HG03520 (cell line): ENCODE measurements at regions not wholly inside any gene's neighbourhood (a gene's known extent, or its start where the extent isn't known, plus 50 kb on each side); places are given as distances from the start of the nearest gene placed in this dataset.
"Not testable (repeated sequence)": the region's sequence is repeated elsewhere in the genome, so short reads cannot be mapped to it uniquely, and the experiment has no call there.

ENCODE experiments used
- ATAC-seq: cut with Tn5 transposase; IDR thresholded peaks from one replicate; pipeline ENCODE4 v1.9.1; 2021; ENCODE audit warnings: mild to moderate bottlenecking, moderate library complexity; ENCODE audit not compliant: unreplicated experiment

DNA sequence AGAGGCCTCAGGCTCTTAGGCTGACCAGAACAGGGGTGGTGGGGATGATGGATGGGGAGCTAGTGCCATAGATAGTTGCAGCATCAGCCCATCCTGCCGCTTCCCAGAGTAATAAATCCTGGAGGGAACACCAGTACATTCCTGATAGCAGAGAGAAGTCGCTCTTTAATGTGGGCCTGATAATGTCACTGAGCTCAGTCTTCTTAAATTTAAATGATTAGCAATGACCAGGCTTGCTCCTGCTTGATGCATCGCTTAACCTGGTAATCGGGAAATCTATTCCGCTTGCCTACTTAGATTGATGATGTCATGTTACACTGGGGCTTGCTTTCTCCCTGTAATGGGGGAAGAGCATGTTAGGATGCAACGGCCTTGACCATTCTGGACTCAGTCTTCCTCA lies 218.6 kb upstream of the PLXNA2 start:
- no peak for ATAC-seq

DNA sequence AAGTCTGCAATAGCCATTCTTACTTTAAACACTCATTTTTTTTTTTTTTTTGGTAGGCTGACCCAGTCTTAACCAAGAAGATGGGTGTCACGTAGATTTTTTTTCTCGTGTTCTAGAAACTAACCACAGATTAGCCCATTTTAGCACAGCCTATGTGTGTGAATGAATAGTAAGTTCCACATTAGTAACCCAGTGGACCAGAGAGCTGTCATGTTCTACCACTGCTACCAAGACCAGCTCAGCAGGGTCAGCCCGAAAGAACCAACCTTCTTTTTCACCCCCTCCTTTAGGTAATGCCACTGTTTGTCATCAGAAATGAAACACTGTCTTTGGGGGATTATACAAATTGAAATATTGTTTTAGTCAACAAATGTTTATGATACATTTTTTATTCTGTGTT lies 221.1 kb upstream of the PLXNA2 start:
- ATAC-seq: no peak

DNA sequence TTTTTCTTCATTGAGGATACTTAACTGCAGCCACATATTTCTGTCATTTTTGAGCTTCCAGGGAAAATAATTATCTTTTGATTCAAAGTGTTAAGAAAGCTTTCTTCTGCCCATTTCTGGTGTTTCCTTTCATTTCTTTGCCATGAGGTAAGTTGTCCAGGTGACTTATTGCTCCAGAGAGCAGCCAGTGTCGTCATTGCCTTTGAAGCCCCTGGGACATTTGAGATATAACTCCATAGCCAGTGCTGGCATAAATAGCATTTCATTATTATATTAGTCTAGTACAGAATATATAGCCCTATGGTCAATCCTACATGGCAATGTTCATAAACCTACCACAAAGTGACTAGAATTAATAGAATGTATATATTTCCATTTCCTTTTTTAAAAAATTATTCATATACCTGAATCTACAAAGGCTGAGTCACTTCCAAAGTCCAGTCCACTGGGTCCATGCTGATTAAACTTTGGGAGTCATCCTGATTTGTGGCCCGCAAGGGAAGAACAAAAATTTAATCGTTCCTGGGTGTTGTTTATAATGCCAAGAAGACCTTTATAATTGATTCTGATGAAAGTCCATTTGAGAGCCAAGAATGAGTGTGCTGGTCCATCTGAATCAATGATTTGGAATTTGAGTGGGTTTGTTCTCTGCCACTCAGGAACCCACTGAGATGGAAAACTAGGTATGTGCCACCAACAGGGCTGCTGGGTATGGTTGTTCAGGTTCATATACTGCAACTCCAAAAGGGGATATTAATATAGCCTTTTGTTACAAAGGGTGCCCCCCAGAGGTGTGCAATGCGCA lies 221.8 kb upstream of the PLXNA2 start:
- ATAC-seq: no peak

DNA sequence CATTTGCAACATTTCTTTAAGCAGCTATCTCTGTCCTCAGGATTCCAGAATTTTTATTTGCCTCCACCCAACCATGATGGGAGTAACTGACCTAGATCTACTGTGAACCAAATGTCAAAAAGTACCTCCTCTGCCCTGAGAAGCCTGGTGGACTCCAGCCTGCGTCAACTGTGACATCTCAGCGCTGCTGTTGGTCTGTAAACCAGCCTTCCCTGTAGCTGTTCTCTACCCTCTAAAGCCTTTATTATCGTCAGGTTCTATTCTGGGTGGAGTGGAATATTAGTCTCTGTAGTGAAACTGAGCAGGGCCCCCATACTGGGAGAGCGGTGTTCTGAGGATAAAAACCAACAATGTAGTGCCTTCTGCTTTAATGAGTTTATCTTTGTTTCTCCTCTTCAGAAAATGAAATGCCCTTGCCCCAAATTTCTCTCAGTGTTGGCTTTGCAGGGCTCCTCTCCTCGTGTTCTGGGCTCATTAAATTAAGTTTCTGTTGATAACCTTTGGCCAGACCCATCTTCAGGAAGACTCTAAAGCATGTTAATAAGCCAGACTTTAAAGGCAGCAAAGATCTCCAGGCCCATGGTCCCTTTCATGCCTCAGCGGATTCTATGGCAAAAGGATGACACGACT lies 223.1 kb upstream of the PLXNA2 start:
- no peak for ATAC-seq

DNA sequence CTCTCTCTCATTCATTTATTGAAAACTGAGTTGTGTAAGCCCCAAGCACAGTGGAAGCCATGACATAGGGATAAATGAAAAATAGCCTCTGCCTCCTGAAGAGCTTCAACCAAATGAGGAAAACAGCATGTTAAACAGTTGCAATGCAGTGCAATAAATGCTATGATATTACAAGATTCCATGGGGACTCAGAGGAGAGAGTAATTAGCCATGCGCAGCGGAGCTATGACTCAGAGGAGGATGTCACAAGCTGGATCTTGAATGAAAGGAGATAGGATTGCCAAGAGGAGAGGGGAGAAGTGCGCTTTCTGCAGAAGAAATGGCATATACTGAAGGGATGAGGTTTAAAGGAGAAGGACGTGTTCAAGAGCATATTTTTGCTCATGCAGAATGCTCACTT lies 231.3 kb upstream of the PLXNA2 start:
- no peak for ATAC-seq

DNA sequence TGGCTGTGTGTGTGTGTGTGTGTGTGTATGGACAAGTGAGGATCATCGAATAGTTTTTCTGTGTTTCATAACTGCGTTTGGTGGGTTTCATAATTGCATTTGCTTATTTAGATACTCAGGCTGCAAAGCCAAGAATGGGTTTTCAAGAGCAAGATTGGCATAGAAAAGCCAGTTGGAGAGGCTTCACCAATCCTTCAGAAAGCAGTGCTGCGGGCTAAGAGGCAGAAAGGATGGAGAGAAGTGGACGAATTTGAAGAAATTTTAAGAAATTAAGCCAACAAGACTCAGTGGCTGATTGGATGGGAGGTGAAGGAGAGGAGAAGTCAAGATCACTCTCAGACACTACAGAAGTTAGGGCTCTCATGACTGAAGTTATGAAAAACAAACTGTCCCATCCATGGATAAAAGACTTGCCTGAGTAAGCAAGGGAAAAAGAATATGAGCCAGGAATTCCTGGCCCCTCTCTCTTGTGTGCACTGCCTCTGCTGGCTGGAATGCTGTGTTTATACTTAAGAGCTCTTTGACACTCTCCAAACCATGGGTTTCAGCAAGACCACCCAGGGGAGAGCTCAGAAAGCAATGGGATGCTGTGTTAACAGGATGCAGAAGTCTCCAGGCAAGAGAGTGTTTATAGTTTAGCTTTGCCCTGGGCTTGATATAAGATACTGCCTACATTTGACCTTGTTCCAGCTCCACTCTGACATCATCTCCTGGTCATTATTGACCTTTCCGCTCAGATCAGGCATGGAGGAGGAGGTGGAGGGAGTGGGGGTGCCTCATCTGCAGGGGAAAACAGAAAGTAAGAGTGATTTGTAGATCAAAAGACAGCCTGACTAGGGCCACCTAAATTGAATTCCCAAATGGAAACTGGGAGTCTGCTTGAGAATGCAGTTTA lies 232.0 kb upstream of the PLXNA2 start:
- ATAC-seq: no peak

DNA sequence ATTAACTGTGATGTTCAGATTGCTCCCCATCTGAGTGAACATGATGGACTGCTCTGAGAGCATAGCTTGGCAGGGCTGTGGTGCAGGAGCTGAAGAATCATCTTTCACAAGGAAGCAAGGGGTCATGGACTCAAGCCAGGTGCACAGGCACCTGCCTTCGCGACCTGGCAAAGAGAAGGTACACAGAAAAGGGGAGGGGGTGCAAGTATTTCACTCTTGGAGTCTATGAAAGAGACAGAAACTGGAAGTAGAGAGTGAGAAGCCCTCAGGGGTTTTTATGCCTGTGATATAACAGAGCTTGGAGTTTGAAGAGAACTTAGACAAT lies 232.6 kb upstream of the PLXNA2 start:
- no peak for ATAC-seq

DNA sequence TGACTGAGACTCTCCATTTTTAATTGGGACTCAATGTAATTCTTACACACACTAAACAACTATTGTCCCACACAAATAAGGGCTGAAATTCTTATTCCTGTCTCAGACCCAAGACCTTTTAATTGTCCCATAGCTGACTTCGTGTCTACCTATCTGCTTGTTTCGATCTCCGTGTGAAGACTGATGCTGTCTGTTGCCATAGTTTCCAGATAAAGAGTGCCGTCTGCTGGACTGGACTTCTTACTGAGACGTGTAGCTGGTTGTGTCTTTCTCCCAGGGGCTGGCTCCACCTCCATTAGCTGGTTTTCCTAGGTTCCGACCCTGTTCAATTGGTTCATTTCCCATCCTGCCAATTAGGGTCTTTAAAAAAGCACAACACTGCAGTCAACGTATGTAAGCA lies 235.3 kb upstream of the PLXNA2 start:
- ATAC-seq: no peak

DNA sequence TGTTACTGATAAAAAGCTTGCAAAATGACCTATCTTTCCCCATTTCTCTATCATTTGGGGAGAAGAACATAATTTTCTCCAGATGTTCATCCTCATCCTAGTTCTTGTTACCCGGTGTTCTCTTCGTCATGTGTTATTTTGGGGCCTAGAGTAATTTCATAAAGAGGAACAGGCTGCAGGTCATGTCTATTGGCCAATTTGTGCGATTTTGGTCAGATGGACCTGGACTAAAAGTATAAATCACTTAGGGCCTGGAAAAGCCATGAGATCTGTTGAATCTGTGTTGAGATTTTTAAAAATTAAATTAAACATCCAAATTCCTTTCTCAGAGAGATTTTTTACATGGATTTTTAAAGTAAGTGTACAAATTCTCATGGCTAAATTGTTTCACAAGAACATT lies 241.3 kb upstream of the PLXNA2 start:
- no peak for ATAC-seq

DNA sequence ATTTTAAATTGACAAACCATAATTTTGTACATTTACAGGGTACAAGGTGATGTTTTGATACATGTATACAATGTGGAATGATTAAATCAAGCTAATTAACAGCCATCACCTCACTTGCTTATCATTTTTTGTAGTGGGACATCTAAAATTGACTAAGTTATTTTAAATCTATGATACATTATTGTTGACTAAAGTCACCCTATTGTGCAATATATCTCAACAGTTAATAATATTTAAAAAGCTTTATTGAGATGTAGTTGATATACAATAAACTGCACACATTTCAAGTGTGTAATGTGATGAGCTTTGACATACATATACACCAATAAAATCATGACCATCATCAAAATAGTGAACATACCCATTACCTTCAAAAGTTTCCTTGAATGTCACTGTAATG lies 242.5 kb upstream of the PLXNA2 start:
- ATAC-seq: no peak

DNA sequence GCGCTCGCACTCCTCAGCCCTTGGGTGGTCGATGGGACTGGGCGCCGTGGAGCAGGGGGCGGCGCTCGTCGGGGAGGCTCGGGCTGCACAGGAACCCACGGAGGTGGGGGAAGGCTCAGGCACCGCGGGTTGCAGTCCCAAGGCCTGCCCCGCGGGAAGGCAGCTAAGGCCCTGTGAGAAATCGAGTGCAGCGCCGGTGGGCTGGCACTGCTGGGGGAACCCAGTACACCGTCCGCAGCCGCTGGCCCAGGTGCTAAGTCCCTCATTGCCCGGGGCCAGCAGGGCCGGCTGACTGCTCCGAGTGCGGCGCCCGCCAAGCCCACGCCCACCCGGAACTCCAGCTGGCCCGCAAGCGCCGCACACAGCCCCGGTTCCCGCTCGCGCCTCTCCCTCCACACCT lies 244.2 kb upstream of the PLXNA2 start:
- not testable (repeated sequence) for ATAC-seq

DNA sequence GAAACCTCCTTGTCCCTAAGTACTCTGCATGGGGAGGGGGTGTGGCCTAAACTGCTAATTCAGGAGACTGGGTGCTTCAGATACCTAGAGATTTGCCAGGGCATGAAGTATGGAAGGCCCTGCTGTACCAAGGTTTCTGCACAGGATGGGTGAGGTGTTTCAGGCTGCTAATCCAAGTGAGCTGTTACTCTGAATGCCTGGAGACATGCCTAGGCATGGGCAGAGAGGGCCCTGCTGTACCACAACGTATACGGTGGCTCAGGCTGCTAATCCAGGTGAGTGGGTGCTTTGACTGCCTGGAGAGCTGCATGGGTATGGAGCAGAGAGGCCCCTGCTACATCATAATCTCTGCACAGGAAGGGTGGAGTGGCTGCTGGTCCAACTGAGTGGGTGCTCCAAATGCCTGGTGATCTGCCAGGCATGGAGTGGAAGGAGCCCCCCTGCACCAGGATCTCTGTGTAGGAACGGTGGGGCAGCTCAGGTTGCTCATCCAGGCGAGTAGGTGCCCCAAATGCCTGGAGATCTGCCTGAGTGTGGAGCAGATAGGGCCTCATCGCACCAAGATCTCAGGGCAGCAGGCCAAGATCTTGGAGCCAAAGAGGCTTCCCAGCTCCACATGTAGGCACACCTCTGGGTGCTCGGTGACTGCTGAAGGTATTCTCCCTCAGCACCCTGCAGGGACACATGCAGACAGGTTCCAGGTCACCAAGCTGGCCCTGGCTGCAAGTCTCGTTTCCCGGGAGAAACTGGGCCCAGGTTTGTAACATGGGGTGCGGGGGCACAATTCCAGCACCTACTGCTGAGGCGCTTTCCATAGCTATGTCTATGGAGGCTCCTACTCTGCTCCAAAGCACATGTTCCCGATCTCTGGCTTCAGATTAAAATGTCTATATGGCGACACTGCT lies 252.5 kb upstream of the PLXNA2 start:
- no peak for ATAC-seq

DNA sequence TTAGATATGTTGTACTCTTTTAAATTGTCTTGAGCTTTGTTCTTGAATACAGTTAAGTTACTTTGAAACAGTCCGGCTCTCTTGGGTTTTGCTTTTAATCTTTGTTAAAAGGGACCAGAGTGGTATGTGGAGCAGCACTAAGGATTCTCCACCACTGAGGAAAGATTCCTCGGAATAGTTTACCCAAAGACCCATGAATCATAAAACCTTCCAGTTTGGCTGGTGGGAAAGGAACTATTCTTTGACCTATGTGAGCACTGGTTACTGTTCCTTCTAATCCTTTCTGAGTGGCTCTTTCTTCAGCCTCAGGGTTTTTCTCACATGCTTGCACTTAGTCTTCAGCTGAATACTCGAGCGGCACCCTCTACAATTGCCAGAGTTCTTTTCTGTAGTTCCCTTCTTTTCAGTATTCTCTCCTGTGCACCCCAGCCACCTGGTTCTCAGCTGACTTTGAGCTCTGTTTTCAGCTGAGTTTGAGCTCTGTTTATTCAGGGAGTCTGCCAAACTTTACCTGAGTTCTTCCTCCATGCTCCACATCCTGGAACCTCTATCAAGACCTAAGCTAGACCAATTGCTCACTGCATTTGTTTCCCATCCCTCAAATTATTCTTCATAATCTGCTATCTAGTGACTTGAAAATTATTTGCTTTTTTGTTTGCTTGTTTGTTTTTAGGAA lies 253.8 kb upstream of the PLXNA2 start:
- no peak for ATAC-seq

DNA sequence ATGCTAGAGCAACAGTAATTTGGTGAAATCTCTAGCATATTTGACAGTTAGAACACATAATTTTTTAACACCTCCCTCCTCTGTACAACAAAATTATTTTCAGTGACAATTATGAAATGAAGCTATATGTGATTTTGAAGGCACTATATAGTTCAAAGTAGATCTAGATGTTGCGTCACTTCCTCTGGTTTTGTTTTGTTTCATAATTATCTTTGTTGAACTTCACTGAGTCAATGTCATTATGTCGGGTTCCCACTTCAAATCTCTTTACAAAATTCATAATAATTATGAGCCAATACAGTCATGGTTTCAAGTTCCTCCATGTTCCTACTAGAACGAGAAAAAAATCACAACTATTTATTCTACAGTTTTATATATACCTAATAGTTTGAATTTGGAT lies 254.8 kb upstream of the PLXNA2 start:
- no peak for ATAC-seq

DNA sequence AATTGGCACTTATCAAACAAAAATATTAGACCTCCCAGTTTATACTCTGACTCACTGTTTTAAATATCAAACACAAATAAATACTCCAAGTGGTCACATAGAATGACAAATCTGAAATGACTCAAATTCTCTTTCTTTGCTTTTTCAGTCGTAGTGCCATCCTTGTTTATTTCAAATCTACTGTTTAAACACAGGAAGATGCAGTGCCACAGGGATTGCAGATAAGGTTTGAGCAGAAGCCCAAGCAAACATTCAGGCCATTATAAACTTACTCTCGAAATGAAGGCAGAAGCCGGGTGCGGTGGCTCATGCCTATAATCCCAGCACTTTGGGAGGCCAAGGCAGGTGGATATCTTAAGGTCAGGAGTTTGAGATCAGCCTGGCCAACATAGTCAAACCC lies 255.4 kb upstream of the PLXNA2 start:
- ATAC-seq: no peak

DNA sequence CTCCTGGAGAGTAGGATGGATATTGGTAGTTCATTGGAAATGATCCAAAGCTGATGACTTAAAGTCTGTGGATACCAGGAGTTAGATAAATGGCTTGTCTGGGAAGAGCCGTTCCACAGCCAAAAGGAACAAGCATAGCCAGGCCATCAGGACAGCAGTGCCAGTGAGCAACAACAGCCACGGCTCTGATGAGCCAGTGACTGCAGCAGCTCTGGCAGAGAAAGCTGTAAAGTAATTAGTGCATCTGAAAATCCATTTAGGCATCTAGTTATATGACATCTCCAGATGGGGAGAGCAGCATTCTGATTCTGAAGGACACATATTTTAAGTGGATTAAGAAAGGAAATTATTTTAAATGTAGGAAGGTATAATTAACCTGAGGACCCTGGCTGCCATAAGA lies 256.2 kb upstream of the PLXNA2 start:
- ATAC-seq: no peak

DNA sequence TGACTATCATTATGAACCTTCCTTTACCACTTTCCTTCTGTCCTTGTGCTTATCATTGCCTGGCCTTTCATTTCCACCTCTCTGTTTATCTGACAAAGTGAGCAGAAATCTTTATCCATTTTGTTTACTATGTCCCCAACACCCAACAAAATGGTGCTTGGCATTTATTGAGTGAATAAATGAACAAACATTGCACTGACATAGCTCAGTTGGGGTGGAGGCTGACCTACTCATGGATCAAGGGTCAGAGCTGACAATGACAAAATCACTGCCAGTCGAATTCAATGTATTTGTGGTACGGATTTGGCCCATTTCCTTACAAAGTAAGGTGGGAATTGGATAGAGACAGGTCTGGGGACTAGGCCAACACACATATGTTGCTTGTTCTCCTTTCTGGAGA lies 257.4 kb upstream of the PLXNA2 start:
- no peak for ATAC-seq

DNA sequence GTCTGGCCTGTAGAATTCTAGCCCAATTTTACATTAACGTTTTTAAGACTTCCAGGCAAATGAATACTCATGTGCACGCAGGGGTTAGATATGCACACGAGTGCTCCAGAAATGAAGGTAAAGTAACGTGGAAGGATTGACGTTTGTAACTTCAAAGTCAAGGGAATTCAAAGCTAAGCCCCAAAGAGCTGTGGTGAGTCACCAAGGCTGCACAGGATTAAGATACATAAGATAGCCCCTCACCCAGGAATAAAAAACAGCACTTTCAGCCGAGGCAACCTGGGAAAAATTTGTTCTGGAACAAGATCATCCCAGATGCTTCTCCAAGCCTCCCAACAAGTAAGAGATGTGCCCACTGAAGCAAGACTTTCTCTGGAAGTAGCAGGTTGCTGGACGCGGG lies 259.6 kb upstream of the PLXNA2 start:
- no peak for ATAC-seq

DNA sequence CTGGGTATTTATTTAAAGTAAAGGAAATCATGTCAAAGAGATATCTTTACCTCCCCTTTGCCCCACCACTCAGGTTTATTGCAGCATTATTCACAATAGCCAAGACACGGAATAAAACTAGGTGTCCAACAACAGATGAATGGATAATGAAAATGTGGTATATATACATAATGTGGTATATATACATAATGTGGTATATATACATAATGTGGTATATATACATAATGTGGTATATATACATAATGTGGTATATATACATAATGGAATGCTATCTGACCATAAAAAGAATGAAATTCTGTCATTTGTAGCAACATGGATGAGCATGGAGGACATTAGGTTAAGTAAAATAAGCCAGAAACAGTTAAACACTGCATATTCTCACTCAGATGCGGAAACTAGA lies 262.6 kb upstream of the PLXNA2 start:
- no peak for ATAC-seq

DNA sequence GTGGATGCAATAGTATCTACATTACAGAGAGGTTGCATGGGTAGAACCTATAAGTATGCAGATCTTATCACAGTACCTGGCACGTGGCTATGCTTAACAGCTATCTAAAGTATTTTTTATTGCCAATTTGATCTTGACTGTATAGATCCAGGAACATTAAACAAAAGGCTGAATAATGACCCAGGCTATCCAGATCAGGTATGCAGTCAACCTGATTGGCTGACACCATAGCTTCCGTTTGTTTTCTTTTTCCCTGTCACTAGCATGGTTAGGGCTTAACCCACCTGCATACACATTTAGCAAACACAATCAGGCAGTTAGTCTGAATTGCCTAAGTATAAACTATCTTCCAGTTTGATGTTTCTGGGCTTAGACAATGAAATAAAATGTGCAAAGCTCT lies 264.9 kb upstream of the PLXNA2 start:
- no peak for ATAC-seq
